ENCODE measurements at regions not wholly inside any gene's neighbourhood (a gene's known extent, or its start where the extent isn't known, plus 50 kb on each side); places are given as distances from the start of the nearest gene placed in this dataset.

DNA sequence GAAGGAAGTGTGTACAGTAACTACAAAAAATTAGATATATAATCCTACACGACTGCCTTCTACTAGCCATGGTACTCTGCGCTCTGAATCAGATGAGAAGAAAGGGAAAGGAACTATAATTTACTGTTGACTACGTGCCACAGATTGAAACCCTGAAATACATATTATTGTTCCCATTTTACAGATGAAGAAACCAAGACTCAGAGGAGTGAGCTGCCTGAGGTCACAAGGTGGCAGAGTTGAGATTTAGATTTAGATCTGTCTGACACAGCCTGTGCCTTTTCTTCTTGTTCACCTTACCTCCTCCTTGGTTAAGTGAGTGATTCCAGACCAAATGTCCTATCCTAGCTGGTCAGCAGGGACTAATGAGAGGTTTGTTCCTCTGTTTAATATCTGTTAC is 61.6 kb upstream of the OR4E1 start:
- DNase-seq (ENCODE audit: low spot score): no peak

GRCh38 chr14:21734457-21735074 is 60.9 kb upstream of the OR4E1 start:
- DNase-seq (ENCODE audit: low spot score): peak; percentile 59

GRCh38 chr14:21729703-21730233 is 56.1 kb upstream of the OR4E1 start:
- DNase-seq (ENCODE audit: low spot score): no peak

DNA sequence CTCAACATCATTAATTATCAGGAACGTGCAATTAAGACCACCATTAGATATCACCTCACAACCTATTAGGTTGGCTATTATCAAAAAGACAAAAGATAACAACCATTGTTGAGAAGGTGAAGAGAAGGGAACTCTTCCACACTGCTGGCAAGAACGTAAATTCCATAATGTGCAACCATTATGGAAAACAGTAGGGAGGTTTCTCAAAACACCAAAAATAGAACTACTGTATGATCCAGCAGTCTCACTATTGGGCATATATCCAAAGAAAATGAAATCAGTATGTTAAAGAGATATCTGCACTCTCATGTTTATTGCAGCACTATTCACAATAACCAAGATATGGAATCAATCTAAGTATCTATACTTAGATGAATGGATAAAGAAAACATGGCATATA is 51.6 kb upstream of the OR4E1 start:
- DNase-seq (ENCODE audit: low spot score): no peak

DNA sequence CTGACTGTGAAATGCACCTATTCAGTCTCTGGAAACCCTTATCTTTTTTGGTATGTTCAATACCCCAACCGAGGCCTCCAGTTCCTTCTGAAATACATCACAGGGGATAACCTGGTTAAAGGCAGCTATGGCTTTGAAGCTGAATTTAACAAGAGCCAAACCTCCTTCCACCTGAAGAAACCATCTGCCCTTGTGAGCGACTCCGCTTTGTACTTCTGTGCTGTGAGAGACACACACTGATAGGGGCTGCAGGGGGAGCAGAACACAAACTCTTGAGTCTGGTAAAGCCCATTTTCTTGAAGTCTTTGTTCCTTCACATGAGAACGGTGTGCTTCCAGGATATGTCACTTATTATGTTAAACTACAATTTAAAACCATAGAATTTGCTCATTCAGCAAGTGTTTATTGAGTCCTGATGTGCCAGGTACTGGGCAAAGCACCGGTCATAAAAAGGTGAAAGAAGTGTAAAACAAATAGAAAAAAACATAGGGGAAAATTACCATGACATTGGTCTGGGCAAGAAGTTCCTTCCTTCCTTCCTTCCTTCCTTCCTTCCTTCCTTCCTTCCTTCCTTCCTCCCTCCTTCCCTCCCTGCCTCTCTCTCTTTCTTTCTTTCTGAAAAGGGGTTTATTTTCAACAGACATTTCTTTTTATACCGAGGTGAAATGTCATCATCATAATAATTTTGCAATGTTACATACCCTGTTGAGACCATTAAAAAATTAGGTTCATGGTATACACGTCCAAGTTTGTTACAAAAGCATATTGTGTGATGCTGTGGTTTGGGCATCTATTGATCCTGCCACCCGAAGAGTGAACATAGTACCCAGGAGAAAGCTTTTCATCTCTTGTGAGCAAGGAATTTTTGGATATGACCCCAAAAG is 50.7 kb upstream of the OR4E1 start:
- no peak for DNase-seq (ENCODE audit: low spot score)

DNA sequence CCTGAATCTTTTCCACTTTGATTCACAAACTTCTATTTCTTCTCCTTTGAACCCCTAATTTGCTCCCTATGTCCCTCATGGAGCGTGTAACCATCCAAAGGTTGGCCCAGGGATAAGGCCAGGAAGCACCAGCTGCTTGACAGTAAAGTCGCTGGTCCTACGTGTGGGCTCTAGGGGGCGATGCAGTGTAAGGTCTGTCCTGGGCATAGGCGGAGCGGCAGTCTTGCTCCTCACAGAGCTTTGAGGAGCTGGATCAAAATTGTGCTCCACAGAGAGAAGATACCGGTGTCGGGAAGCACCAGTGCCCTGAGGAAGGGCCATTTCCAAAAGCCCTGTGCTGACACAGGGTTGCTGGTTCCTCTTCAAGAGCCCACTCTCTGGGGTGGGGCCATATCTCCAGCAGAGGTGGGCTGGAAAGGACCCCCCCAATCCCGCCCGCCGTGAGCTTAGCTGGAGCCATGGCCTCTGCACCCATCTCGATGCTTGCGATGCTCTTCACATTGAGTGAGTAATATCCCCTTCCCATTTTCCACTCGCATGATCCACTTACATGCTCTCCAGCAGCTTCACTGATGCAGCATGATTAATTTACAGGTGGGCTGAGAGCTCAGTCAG is 49.9 kb upstream of the OR4E1 start:
- DNase-seq (ENCODE audit: low spot score): no peak

Data from hematopoietic multipotent progenitor cell treated with erythropoietin and hydrocortisone succinate and interleukin-3 and kit ligand, for 17 days (in vitro differentiated cells).